Panc1 (cell line): ENCODE measurements at regions not wholly inside any gene's neighbourhood (a gene's known extent, or its start where the extent isn't known, plus 50 kb on each side); places are given as distances from the start of the nearest gene placed in this dataset.

Experiments used
- ATAC-seq: fragments of 200-7000 bp; cut with Tn5 transposase; 2 replicates; pipeline ENCODE4 v1.9.1; 2020; ENCODE audit warnings: mild to moderate bottlenecking, moderate library complexity
- BruUV-seq: library from RNA; stranded (reverse); fragments of 400-500 nt; replicated peaks from 2 replicates; lab custom pipeline; 2021; lab: Mats Ljungman, UMichigan
- CTCF ChIA-PET: fragments of 300-600 bp; sonication (Branson Sonifier 250); formaldehyde crosslinking; loops from one replicate; lab custom pipeline; 2022; ENCODE audit warnings: antibody characterized with exemption; lab: Charles Lee
- POLR2A ChIA-PET: fragments of 300-600 bp; sonication (Branson Sonifier 250); formaldehyde crosslinking; loops from one replicate; lab custom pipeline; 2022; ENCODE audit warnings: antibody characterized with exemption; lab: Charles Lee
- DNase-seq: peaks from one replicate; pipeline ENCODE4 v3.0.0-alpha.2; 2010; ENCODE audit warnings: low read depth, low spot score
- H3K27ac ChIP-seq: 2 replicates; pipeline ENCODE4 v1.5.1; 2011; ENCODE audit warnings: mild to moderate bottlenecking, low read length, inconsistent platforms
- H3K27me3 ChIP-seq: fragments of 200-500 bp; sonication (Bioruptor generic); 2 replicates; pipeline ENCODE4 v1.6.0; 2014; ENCODE audit warnings: low read length, inconsistent platforms; ENCODE audit not compliant: control insufficient read depth, insufficient read depth
- H3K36me3 ChIP-seq: fragments of 200-500 bp; sonication (Bioruptor generic); 2 replicates; pipeline ENCODE4 v1.5.1; 2014; ENCODE audit warnings: inconsistent platforms, mild to moderate bottlenecking, low read length, moderate library complexity; ENCODE audit not compliant: control insufficient read depth, insufficient read depth
- H3K4me1 ChIP-seq: 2 replicates; pipeline ENCODE4 v1.5.1; 2011; ENCODE audit warnings: inconsistent platforms, mild to moderate bottlenecking, low read length, moderate library complexity; ENCODE audit not compliant: control insufficient read depth, insufficient read depth
- H3K4me3 ChIP-seq, 2 experiments: 2 replicates each; pipeline ENCODE4 v1.5.1; 2011 to 2012; ENCODE audit warnings: low read depth in 2 of 2, low read length in 2 of 2, mild to moderate bottlenecking in 2 of 2, inconsistent platforms in 1 of 2, moderate library complexity in 1 of 2
- H3K9me3 ChIP-seq: fragments of 200-500 bp; sonication (Bioruptor generic); 2 replicates; pipeline ENCODE4 v1.5.1; 2014; ENCODE audit warnings: low read depth, mild to moderate bottlenecking, inconsistent platforms, low read length, moderate library complexity; ENCODE audit not compliant: control insufficient read depth, insufficient read depth
- POLR2AphosphoS5 ChIP-seq: IDR thresholded peaks from 2 replicates; pipeline ENCODE4 v1.6.1; 2012; ENCODE audit warnings: mild to moderate bottlenecking, low read depth, low read length, moderate library complexity
- REST ChIP-seq, 2 experiments: IDR thresholded peaks; 2 replicates each; pipeline ENCODE4 v1.6.1; 2011 to 2012; ENCODE audit warnings: low read depth in 2 of 2, control low read depth in 1 of 2, low read length in 1 of 2, mild to moderate bottlenecking in 1 of 2, moderate library complexity in 1 of 2; ENCODE audit not compliant: insufficient read depth in 1 of 2
- SIN3A ChIP-seq: IDR thresholded peaks from 2 replicates; pipeline ENCODE4 v1.6.1; 2012; ENCODE audit warnings: low read depth, mild to moderate bottlenecking, low read length, moderate library complexity, borderline replicate concordance; ENCODE audit not compliant: insufficient read depth
- TCF7L2 ChIP-seq: IDR thresholded peaks from 2 replicates; pipeline ENCODE4 v1.6.1; 2011; ENCODE audit warnings: mild to moderate bottlenecking, low read depth, low read length, inconsistent platforms
- in situ Hi-C: cut with HindIII; loops from 2 replicates; pipeline ENCODE4 v1.10.0; 2016; ENCODE audit warnings: low sequenced_read_pairs, low pct_unique_long_range_greater_than_20kb
- intact Hi-C: fragments of 100-400 bp; cut with micrococcal nuclease; formaldehyde crosslinking; loops from one replicate; pipeline ENCODE4 v1.10.0; 2022; ENCODE audit not compliant: unreplicated experiment
- TF ChIP-seq, protein P1 (sequence below): fragments of 450-650 bp; IDR thresholded peaks from 2 replicates; pipeline ENCODE4 v1.5.1; 2017; ENCODE audit warnings: mild to moderate bottlenecking

GRCh38 chrX:14228611-14229010, 198.9 kb upstream of the GEMIN8 start:
- no peak for DNase-seq
- intact Hi-C loops (no loop called here), in situ Hi-C loops (no loop called here)
- Histone ChIP-seq H3K4me1 (no peaks in the 10 kb centered on the region), H3K36me3 (no peaks in the 10 kb centered on the region), H3K27ac (no peak overlapping the region), H3K27me3 (no peaks in the 10 kb centered on the region), H3K9me3 (no peaks in the 10 kb centered on the region), H3K4me3 (no peak overlapping the region)
- CTCF ChIA-PET, result no interaction called here
- no peak for ATAC-seq
- TF ChIP-seq TCF7L2 (no peak), SIN3A (no peak), POLR2AphosphoS5 (no peak), REST (IDR thresholded peaks at IDR 0.05; ENCODE audit: insufficient read depth in 1 of 2, low read depth in 2 of 2, low read length in 1 of 2) (no peak)
- TF ChIP-seq, protein P1, sequence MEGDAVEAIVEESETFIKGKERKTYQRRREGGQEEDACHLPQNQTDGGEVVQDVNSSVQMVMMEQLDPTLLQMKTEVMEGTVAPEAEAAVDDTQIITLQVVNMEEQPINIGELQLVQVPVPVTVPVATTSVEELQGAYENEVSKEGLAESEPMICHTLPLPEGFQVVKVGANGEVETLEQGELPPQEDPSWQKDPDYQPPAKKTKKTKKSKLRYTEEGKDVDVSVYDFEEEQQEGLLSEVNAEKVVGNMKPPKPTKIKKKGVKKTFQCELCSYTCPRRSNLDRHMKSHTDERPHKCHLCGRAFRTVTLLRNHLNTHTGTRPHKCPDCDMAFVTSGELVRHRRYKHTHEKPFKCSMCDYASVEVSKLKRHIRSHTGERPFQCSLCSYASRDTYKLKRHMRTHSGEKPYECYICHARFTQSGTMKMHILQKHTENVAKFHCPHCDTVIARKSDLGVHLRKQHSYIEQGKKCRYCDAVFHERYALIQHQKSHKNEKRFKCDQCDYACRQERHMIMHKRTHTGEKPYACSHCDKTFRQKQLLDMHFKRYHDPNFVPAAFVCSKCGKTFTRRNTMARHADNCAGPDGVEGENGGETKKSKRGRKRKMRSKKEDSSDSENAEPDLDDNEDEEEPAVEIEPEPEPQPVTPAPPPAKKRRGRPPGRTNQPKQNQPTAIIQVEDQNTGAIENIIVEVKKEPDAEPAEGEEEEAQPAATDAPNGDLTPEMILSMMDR, result no peak
- BruUV-seq, result no TSS peak
- POLR2A ChIA-PET, result no interaction called here

DNA sequence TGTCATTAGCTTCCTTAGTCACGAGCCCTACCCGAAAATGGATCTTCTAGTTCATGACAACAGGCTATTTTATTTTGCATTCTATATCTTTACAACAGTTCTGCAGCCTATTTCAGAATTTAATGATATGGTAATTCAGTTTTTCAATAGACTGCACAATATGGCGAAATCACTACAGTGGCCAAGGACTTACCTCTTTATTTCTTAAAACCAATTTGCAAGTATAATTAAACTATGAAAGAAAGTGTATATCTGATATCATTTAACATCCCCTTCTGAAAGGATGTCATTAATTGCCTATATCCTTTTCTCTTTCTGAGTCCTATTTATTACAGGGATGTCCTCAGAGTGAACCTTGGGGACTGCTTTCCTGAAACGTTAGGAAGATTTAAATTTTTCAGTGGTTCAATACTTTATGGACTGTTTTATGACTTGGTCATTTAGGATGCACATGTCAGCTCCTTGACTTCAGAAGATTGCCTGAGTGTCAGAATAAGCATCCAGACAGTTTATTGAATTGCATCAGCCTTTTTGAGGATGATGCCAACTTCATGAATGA, 190.8 kb upstream of the GEMIN8 start:
- ChIA-PET CTCF (no interaction called here), POLR2A (no interaction called here)
- DNase-seq (no peak), ATAC-seq (no peak)
- TF ChIP-seq REST (IDR thresholded peaks at IDR 0.05; ENCODE audit: insufficient read depth in 1 of 2, low read depth in 2 of 2, low read length in 1 of 2) (no peak), SIN3A (no peak), POLR2AphosphoS5 (no peak), TCF7L2 (no peak)
- TF ChIP-seq, protein P1, result no peak
- Histone ChIP-seq H3K4me3 (no peak overlapping the region), H3K4me1 (no peaks in the 10 kb centered on the region), H3K36me3 (no peaks in the 10 kb centered on the region), H3K27ac (no peak overlapping the region), H3K9me3 (no peaks in the 10 kb centered on the region), H3K27me3 (no peaks in the 10 kb centered on the region)
- in situ Hi-C loops (no loop called here), intact Hi-C loops (no loop called here)
- no TSS peak for BruUV-seq
